GM12892 (cell line): ENCODE measurements at regions not wholly inside any gene's neighbourhood (a gene's known extent, or its start where the extent isn't known, plus 50 kb on each side); places are given as distances from the start of the nearest gene placed in this dataset.

ENCODE experiments used
- DNase-seq: peaks from one replicate; pipeline ENCODE4 v3.0.0; 2011; ENCODE audit not compliant: insufficient read length
- FAIRE-seq: peaks from 2 replicates; lab custom pipeline; 2011; peaks lifted over from hg19 to GRCh38; lab: Jason Lieb, UNC
- POLR2A ChIP-seq: IDR thresholded peaks from 2 replicates; pipeline ENCODE4 v1.6.1; 2011; ENCODE audit warnings: low read depth, low read length, control low read depth
- POLR2AphosphoS5 ChIP-seq: IDR thresholded peaks from 2 replicates; pipeline ENCODE4 v1.6.1; 2011; ENCODE audit warnings: low read depth, low read length, control low read depth
- TAF1 ChIP-seq: IDR thresholded peaks from 2 replicates; pipeline ENCODE4 v1.6.1; 2011; ENCODE audit warnings: low read depth, mild to moderate bottlenecking, control low read depth, low read length, borderline replicate concordance

GRCh38 chr15:39051626-39052322 lies 487.2 kb upstream of the RASGRP1 start:
- TF ChIP-seq POLR2A = no peak
- TF ChIP-seq TAF1 = no peak
- TF ChIP-seq POLR2AphosphoS5 = no peak
- FAIRE-seq = no peak
- no peak for DNase-seq

GRCh38 chr15:39052323-39052705 lies 487.7 kb upstream of the RASGRP1 start:
- DNase-seq (no peak), FAIRE-seq (no peak)
- TF ChIP-seq POLR2AphosphoS5 = no peak
- TF ChIP-seq POLR2A = no peak
- no peak for TF ChIP-seq TAF1

GRCh38 chr15:39053480-39053879 lies 488.9 kb upstream of the RASGRP1 start:
- no peak for FAIRE-seq

GRCh38 chr15:39054128-39054732 lies 489.6 kb upstream of the RASGRP1 start:
- DNase-seq (no peak), FAIRE-seq (no peak)
- TF ChIP-seq TAF1 = no peak
- no peak for TF ChIP-seq POLR2A
- no peak for TF ChIP-seq POLR2AphosphoS5

More at GRCh38 chr15:39053480-39053879, 488.9 kb upstream of the RASGRP1 start:
- DNase-seq = no peak
- TF ChIP-seq POLR2AphosphoS5 (no peak), TAF1 (no peak), POLR2A (no peak)

GRCh38 chr15:39056357-39056756 lies 491.7 kb upstream of the RASGRP1 start:
- FAIRE-seq (no peak), DNase-seq (no peak)
- TF ChIP-seq POLR2AphosphoS5 (no peak), TAF1 (no peak), POLR2A (no peak)

GRCh38 chr15:39058351-39059131 lies 493.9 kb upstream of the RASGRP1 start:
- no peak for DNase-seq
- TF ChIP-seq POLR2A = no peak
- no peak for TF ChIP-seq TAF1
- no peak for TF ChIP-seq POLR2AphosphoS5
- no peak for FAIRE-seq

- TF ChIP-seq TAF1 = no peak
- TF ChIP-seq POLR2A = no peak
- no peak for TF ChIP-seq POLR2AphosphoS5
- FAIRE-seq (no peak), DNase-seq (no peak)
Measured at GRCh38 chr15:39059917-39060316, 495.3 kb upstream of the RASGRP1 start.

- DNase-seq = no peak
- TF ChIP-seq TAF1 = no peak
- TF ChIP-seq POLR2A = no peak
- no peak for FAIRE-seq
Measured at GRCh38 chr15:39061952-39062464, 497.4 kb upstream of the RASGRP1 start.

GRCh38 chr15:39066677-39067076 lies 502.1 kb upstream of the RASGRP1 start:
- DNase-seq = no peak
- FAIRE-seq = no peak
- TF ChIP-seq POLR2AphosphoS5 (no peak), POLR2A (no peak), TAF1 (no peak)

GRCh38 chr15:39074341-39074985 lies 506.4 kb upstream of the THBS1 start:
- FAIRE-seq (no peak), DNase-seq (no peak)
- TF ChIP-seq TAF1 (no peak), POLR2AphosphoS5 (no peak), POLR2A (no peak)

- DNase-seq (no peak), FAIRE-seq (no peak)
- TF ChIP-seq POLR2AphosphoS5 (no peak), TAF1 (no peak), POLR2A (no peak)
Measured at GRCh38 chr15:39075311-39075710, 505.6 kb upstream of the THBS1 start.
